ENCODE measurements at regions not wholly inside any gene's neighbourhood (a gene's known extent, or its start where the extent isn't known, plus 50 kb on each side); places are given as distances from the start of the nearest gene placed in this dataset.

GRCh38 chr12:42677461-42677860, 87.9 kb upstream of the PRICKLE1 start:
- Histone ChIP-seq H2AFZ (ENCODE audit: low read depth, low read length, poor library complexity, severe bottlenecking) (no peak overlapping the region), H3K4me3 (replicated peaks in 1 of 2; ENCODE audit: low read depth in 1 of 2, low read length in 2 of 2) (no peak overlapping the region), H3K27ac (ENCODE audit: low read depth, low read length) (no peak overlapping the region), H3K27me3 (ENCODE audit: insufficient read depth, low read length) (no peaks in the 10 kb centered on the region), H3K4me1 (ENCODE audit: control insufficient read depth in 1 of 2, insufficient read depth in 2 of 2, low read length in 2 of 2) (peaks cover 0 to 8% of the 10 kb centered on the region in 2 experiments; a peak in 1 of 4 replicates), H4K20me1 (ENCODE audit: insufficient read depth) (no peaks in the 10 kb centered on the region), H3K9ac (ENCODE audit: low read length) (no peak overlapping the region), H3K9me3 (ENCODE audit: control insufficient read depth in 1 of 2, insufficient read depth in 1 of 2, low read depth in 1 of 2, low read length in 2 of 2) (no peaks in the 10 kb centered on the region), H3K79me2 (ENCODE audit: insufficient read depth, low read length) (no peaks in the 10 kb centered on the region), H3K4me2 (ENCODE audit: low read length) (no peak overlapping the region), H3K9me2 (ENCODE audit: insufficient read depth) (no peaks in the 10 kb centered on the region), H3K36me3 (ENCODE audit: control insufficient read depth in 1 of 2, insufficient read depth in 2 of 2, low read length in 2 of 2) (no peaks in the 10 kb centered on the region)
- intact Hi-C loops (cut with micrococcal nuclease): no loop called here
- ChIA-PET CTCF (no interaction called here), RAD21 (ENCODE audit: low non-redundant PET in 1 of 2, low total read pairs in 2 of 2, uncharacterized antibody in 2 of 2, unreplicated experiment in 2 of 2) (no interaction called here), POLR2A (no interaction called here)
- no peak for TF ChIP-seq SIN3A (IDR thresholded peaks at IDR 0.05; ENCODE audit: low read depth)
- no peak for TF ChIP-seq EZH2 (IDR thresholded peaks at IDR 0.05)
- no peak for TF ChIP-seq MAX (IDR thresholded peaks at IDR 0.05)
- TF ChIP-seq TCF7L2 (IDR thresholded peaks at IDR 0.05; ENCODE audit: borderline replicate concordance, extremely low read depth, insufficient read depth, insufficient read length): no peak
- no peak for TF ChIP-seq YY1 (IDR thresholded peaks at IDR 0.05; ENCODE audit: extremely low read depth, insufficient replicate concordance, low read depth, low read length)
- TF ChIP-seq FOSL1 (IDR thresholded peaks at IDR 0.05; ENCODE audit: low read depth): no peak
- no peak for TF ChIP-seq SRF (IDR thresholded peaks at IDR 0.05; ENCODE audit: low read depth)
- no peak for TF ChIP-seq ELF1 (IDR thresholded peaks at IDR 0.05; ENCODE audit: borderline replicate concordance, low read depth)
- no peak for TF ChIP-seq CBX3 (IDR thresholded peaks at IDR 0.05; ENCODE audit: low read depth)
- TF ChIP-seq ZNF274 (IDR thresholded peaks at IDR 0.05; ENCODE audit: low read depth, low read length): no peak
- no peak for TF ChIP-seq ZBTB33 (IDR thresholded peaks at IDR 0.05; ENCODE audit: extremely low read depth, insufficient replicate concordance, low read length)
- TF ChIP-seq RAD21 (IDR thresholded peaks at IDR 0.05; ENCODE audit: low read depth): no peak
- BruUV-seq (replicated peaks): no TSS peak
- no peak for DNase-seq (ENCODE audit: low read depth, low spot score)
- ATAC-seq: no peak
